K562 (cell line): ENCODE measurements at regions not wholly inside any gene's neighbourhood (a gene's known extent, or its start where the extent isn't known, plus 50 kb on each side); places are given as distances from the start of the nearest gene placed in this dataset.

Experiments
- ATAC-seq: fragments of 200-7000 bp; cut with Tn5 transposase; 3 replicates; pipeline ENCODE4 v1.9.1; 2020; ENCODE audit warnings: moderate library complexity
- BruUV-seq: library from RNA; stranded (reverse); fragments of 400-500 nt; replicated peaks from 2 replicates; lab custom pipeline; 2021; lab: Mats Ljungman, UMichigan
- CTCF ChIA-PET: fragments of 300-600 bp; formaldehyde crosslinking; extraction: SDS; loops from one replicate; lab custom pipeline; 2021; ENCODE audit warnings: low intra/inter-chr PET ratio; lab: Yijun Ruan, JAX
- POLR2A ChIA-PET: fragments of 300-600, 350-650 bp; sonication (Branson Sonifier 250); formaldehyde crosslinking; extraction: SDS; loops from one replicate; lab custom pipeline; 2021; ENCODE audit warnings: antibody characterized with exemption, inconsistent platforms; lab: Yijun Ruan, JAX
- DNase-seq, 4 experiments: peaks; one replicate each; pipeline versions ENCODE4 v3.0.0 to v3.0.0-alpha.2; 2011 to 2018; ENCODE audit warnings: low spot score in 3 of 4, mixed read lengths in 3 of 4; ENCODE audit errors: extremely low read depth in 1 of 4
- FAIRE-seq: peaks from 2 replicates; lab custom pipeline; 2011; peaks lifted over from hg19 to GRCh38; lab: Jason Lieb, UNC
- H2AFZ ChIP-seq: 2 replicates; pipeline ENCODE4 v1.6.0; 2011; ENCODE audit warnings: low read depth, low read length, control low read depth, inconsistent platforms
- H3K27ac ChIP-seq: fragments of 200-600 bp; 3 replicates; pipeline ENCODE4 v1.8.0; 2011; ENCODE audit warnings: low read depth, mild to moderate bottlenecking, control low read depth, inconsistent platforms, low read length, moderate library complexity, mixed read lengths; ENCODE audit errors: extremely low read depth
- H3K27me3 ChIP-seq, 2 experiments: fragments of 300-600 bp in 1 of 2; 2 replicates in 1 of 2; 3 replicates in 1 of 2; pipeline versions ENCODE4 v1.6.0 to v1.8.0; 2011; ENCODE audit warnings: inconsistent platforms in 2 of 2, low read length in 2 of 2, mild to moderate bottlenecking in 1 of 2, mixed read lengths in 1 of 2, moderate library complexity in 1 of 2; ENCODE audit not compliant: control insufficient read depth in 2 of 2, insufficient read depth in 2 of 2
- H3K36me3 ChIP-seq: fragments of 300-600 bp; 3 replicates; pipeline ENCODE4 v1.8.0; 2011; ENCODE audit warnings: mild to moderate bottlenecking, low read length, inconsistent platforms; ENCODE audit not compliant: control insufficient read depth, insufficient read depth
- H3K4me1 ChIP-seq, 2 experiments: fragments of 200-600 bp in 1 of 2; replicated peaks in 1 of 2; 2 replicates in 1 of 2; 3 replicates in 1 of 2; pipeline versions ENCODE4 v1.5.1 to v1.8.0; 2011; ENCODE audit warnings: inconsistent platforms in 2 of 2, low read length in 2 of 2, mild to moderate bottlenecking in 1 of 2, mixed read lengths in 1 of 2, moderate library complexity in 1 of 2; ENCODE audit not compliant: control insufficient read depth in 2 of 2, insufficient read depth in 2 of 2
- H3K4me2 ChIP-seq: 2 replicates; pipeline ENCODE4 v1.6.1; 2011; ENCODE audit warnings: low read length, control low read depth, inconsistent platforms, mixed read lengths; ENCODE audit not compliant: insufficient read depth
- H3K4me3 ChIP-seq: fragments of 200-600 bp; sonication (generic), shearing (Covaris generic); 2 replicates; pipeline ENCODE4 v1.5.1; 2016; ENCODE audit warnings: control low read depth, inconsistent platforms
- H3K79me2 ChIP-seq: fragments of 200-600 bp; 3 replicates; pipeline ENCODE4 v1.8.0; 2011; ENCODE audit warnings: low read length, inconsistent platforms; ENCODE audit not compliant: control insufficient read depth, insufficient read depth
- H3K9ac ChIP-seq, 2 experiments: 2 replicates each; pipeline versions ENCODE4 v1.6.0 to v1.6.1; 2011; ENCODE audit warnings: low read depth in 2 of 2, low read length in 2 of 2, control low read depth in 1 of 2, inconsistent platforms in 1 of 2, mild to moderate bottlenecking in 1 of 2, mixed read lengths in 1 of 2; ENCODE audit not compliant: insufficient read depth in 1 of 2
- H3K9me1 ChIP-seq: one replicate; pipeline ENCODE4 v1.6.0; 2011; ENCODE audit warnings: inconsistent platforms, mild to moderate bottlenecking, low read length, moderate library complexity; ENCODE audit not compliant: control insufficient read depth, insufficient read depth
- H3K9me3 ChIP-seq: replicated peaks from 2 replicates; pipeline ENCODE4 v1.5.1; 2011; ENCODE audit warnings: low read depth, low read length, inconsistent platforms; ENCODE audit not compliant: control insufficient read depth, insufficient read depth
- H4K20me1 ChIP-seq: replicated peaks from 2 replicates; pipeline ENCODE4 v1.6.1; 2011; ENCODE audit warnings: low read length, inconsistent platforms, mixed read lengths; ENCODE audit not compliant: control insufficient read depth, insufficient read depth
- ARID3B ChIP-seq: fragments of 250-450 bp; sonication (Bioruptor Pico); IDR thresholded peaks from 2 replicates; pipeline ENCODE4 v1.4.0; 2020; ENCODE audit warnings: borderline replicate concordance
- CAMTA2 ChIP-seq: fragments of 250-450 bp; sonication (Bioruptor Pico); conservative IDR thresholded peaks from 2 replicates; pipeline ENCODE4 v1.5.1; 2022
- FIP1L1 ChIP-seq: fragments of 200-400 bp; formaldehyde crosslinking; IDR thresholded peaks from 2 replicates; pipeline ENCODE4 v1.6.1; 2018; ENCODE audit warnings: mild to moderate bottlenecking, low read depth, low read length; ENCODE audit not compliant: poor library complexity, severe bottlenecking
- HLTF ChIP-seq: fragments of 450-650 bp; IDR thresholded peaks from 2 replicates; pipeline ENCODE4 v1.6.1; 2016
- L3MBTL2 ChIP-seq: fragments of 450-650 bp; IDR thresholded peaks from 2 replicates; pipeline ENCODE4 v1.6.1; 2016; ENCODE audit warnings: mild to moderate bottlenecking, moderate library complexity
- MYNN ChIP-seq, 2 experiments: sonication (generic); formaldehyde crosslinking in 1 of 2; IDR thresholded peaks; 2 replicates each; pipeline versions ENCODE4 v1.5.0 to v1.6.1; 2016 to 2020; ENCODE audit warnings: antibody characterized with exemption in 1 of 2, missing genetic modification reagents in 1 of 2
- OTX1 ChIP-seq: fragments of 450-650 bp; formaldehyde crosslinking; IDR thresholded peaks from 2 replicates; pipeline ENCODE4 v1.4.0; 2022; ENCODE audit warnings: mild to moderate bottlenecking
- POU5F1 ChIP-seq: fragments of 150-350 bp; IDR thresholded peaks from 2 replicates; pipeline ENCODE4 v1.6.1; 2014; ENCODE audit warnings: borderline replicate concordance, low read length, low read depth, mild to moderate bottlenecking; ENCODE audit not compliant: partially characterized antibody
- RFX1 ChIP-seq: fragments of 450-650 bp; IDR thresholded peaks from 2 replicates; pipeline ENCODE4 v1.6.1; 2016; ENCODE audit warnings: mild to moderate bottlenecking, moderate library complexity
- RHOXF2B ChIP-seq: fragments of 250-450 bp; sonication (Bioruptor Pico); conservative IDR thresholded peaks from 2 replicates; pipeline ENCODE4 v1.5.1; 2021
- RNF219 ChIP-seq: fragments of 250-450 bp; sonication (Bioruptor Pico); IDR thresholded peaks from 2 replicates; pipeline ENCODE4 v1.5.0; 2022; ENCODE audit warnings: mild to moderate bottlenecking
- TAF9B ChIP-seq: fragments of 450-650 bp; IDR thresholded peaks from 2 replicates; pipeline ENCODE4 v1.6.1; 2018; ENCODE audit warnings: mild to moderate bottlenecking; ENCODE audit not compliant: partially characterized antibody
- ZFP91 ChIP-seq: sonication (generic); formaldehyde crosslinking; IDR thresholded peaks from 2 replicates; pipeline ENCODE4 v1.8.0; 2022; ENCODE audit warnings: mild to moderate bottlenecking, missing genetic modification reagents
- WGBS: fragments of 100-300 bp; shearing (Covaris generic); methylation state at CpG from one replicate; pipeline ENCODE4 v1.1.6; 2016; ENCODE audit warnings: low coverage, mixed read lengths; ENCODE audit not compliant: insufficient coverage; ENCODE audit errors: missing lambda C conversion rate; 5-methylcytosine and 5-hydroxymethylcytosine counted together
- in situ Hi-C: fragments of 300-500 bp; cut with MboI; formaldehyde crosslinking; loops from 4 replicates; pipeline ENCODE4 v1.15.0; 2018; ENCODE audit warnings: inconsistent platforms, mixed read lengths
- intact Hi-C: fragments of 100-400 bp; cut with micrococcal nuclease; formaldehyde crosslinking; loops from 2 replicates; pipeline ENCODE4 v1.14.2; 2022
- TF ChIP-seq, protein P1 (sequence below): fragments of 450-650 bp; formaldehyde crosslinking; IDR thresholded peaks from 2 replicates; pipeline ENCODE4 v1.4.0; 2020; ENCODE audit warnings: mild to moderate bottlenecking
- TF ChIP-seq, protein P2 (sequence below): sonication (generic); formaldehyde crosslinking; IDR thresholded peaks from 2 replicates; pipeline ENCODE4 v1.5.0; 2020; ENCODE audit warnings: missing genetic modification reagents

DNA sequence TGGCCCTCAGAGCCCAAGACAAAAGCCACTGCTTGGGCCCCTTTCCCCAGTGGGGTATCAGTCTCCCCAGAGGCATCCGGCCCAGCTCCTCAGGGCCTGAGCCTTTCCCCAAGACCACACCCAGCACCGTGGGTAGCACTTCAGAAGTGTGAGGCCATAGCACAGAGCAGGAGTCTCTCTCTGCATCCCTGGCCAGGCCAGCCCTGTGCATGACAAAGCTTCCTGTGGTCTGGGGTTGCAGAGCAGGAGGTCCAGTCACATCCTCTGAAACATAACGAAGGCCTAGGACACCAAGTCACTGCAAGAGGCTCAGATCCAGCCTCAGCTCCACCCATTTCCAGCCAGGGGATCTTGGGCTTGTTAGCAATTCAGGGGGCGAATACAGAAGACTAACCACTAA lies 56.8 kb upstream of the ZNF423 start:
- H3K9me1 ChIP-seq = no peaks in the 10 kb centered on the region
- no peak overlapping the region for H2AFZ ChIP-seq
- WGBS = 0% methylated on average over 3 of the region's 4 CpGs
- H3K27me3 ChIP-seq = peaks cover 0 to 29% of the 10 kb centered on the region in 2 experiments; a peak in 2 of 5 replicates
- FAIRE-seq = no peak
- H3K27ac ChIP-seq = no peak overlapping the region
- intact Hi-C loops (no loop called here), in situ Hi-C loops (no loop called here)
- BruUV-seq = no TSS peak
- no peak overlapping the region for H3K4me2 ChIP-seq
- no peaks in the 10 kb centered on the region for H3K36me3 ChIP-seq
- no peaks in the 10 kb centered on the region for H3K9me3 ChIP-seq
- no peak overlapping the region for H3K9ac ChIP-seq
- H3K4me3 ChIP-seq = no peak overlapping the region
- H3K79me2 ChIP-seq = no peaks in the 10 kb centered on the region
- ChIA-PET CTCF (no interaction called here), POLR2A (no interaction called here)
- no peak for DNase-seq
- no peak for ATAC-seq
- no peaks in the 10 kb centered on the region for H4K20me1 ChIP-seq
- peaks cover 0 to 2% of the 10 kb centered on the region in 2 experiments; a peak in 3 of 5 replicates for H3K4me1 ChIP-seq
- TF ChIP-seq OTX1 (CRISPR knock-in tag) (no peak), HLTF (no peak), ZFP91 (CRISPR knock-in tag) (no peak), CAMTA2 (CRISPR knock-in tag) (no peak), RFX1 (no peak), L3MBTL2 (no peak), ARID3B (no peak), TAF9B (no peak), POU5F1 (no peak), FIP1L1 (no peak), MYNN (IDR thresholded peaks at IDR 0.05) (no peak), MYNN (CRISPR knock-in tag; IDR thresholded peaks at IDR 0.05) (no peak), RNF219 (no peak), RHOXF2B (CRISPR knock-in tag) (no peak)
- TF ChIP-seq, protein P1, sequence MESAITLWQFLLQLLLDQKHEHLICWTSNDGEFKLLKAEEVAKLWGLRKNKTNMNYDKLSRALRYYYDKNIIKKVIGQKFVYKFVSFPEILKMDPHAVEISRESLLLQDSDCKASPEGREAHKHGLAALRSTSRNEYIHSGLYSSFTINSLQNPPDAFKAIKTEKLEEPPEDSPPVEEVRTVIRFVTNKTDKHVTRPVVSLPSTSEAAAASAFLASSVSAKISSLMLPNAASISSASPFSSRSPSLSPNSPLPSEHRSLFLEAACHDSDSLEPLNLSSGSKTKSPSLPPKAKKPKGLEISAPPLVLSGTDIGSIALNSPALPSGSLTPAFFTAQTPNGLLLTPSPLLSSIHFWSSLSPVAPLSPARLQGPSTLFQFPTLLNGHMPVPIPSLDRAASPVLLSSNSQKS (CRISPR knock-in tag) = no peak
- TF ChIP-seq, protein P2, sequence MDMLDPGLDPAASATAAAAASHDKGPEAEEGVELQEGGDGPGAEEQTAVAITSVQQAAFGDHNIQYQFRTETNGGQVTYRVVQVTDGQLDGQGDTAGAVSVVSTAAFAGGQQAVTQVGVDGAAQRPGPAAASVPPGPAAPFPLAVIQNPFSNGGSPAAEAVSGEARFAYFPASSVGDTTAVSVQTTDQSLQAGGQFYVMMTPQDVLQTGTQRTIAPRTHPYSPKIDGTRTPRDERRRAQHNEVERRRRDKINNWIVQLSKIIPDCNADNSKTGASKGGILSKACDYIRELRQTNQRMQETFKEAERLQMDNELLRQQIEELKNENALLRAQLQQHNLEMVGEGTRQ (CRISPR knock-in tag) = no peak
